ENCODE measurements at regions not wholly inside any gene's neighbourhood (a gene's known extent, or its start where the extent isn't known, plus 50 kb on each side); places are given as distances from the start of the nearest gene placed in this dataset.

DNA sequence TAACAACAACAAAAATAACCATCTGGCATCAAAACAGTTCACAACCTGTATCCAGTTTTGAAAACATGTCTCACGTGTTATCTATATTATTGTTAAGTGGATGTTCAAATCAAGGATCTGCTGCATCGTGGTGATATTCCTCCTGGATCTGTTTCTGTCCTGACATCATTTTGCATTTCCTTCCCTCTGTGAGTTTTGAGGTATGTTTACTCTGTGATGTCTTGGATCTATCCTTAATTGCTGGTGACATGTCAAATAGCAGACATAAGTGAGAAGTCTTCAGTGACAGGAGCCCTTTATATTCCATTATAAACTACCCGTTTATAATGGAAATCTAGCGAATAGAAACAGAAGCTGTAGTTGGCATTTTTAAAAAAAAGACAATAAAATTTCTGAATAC, 381.8 kb upstream of the NOX3 start:
- TF ChIP-seq, protein P1, sequence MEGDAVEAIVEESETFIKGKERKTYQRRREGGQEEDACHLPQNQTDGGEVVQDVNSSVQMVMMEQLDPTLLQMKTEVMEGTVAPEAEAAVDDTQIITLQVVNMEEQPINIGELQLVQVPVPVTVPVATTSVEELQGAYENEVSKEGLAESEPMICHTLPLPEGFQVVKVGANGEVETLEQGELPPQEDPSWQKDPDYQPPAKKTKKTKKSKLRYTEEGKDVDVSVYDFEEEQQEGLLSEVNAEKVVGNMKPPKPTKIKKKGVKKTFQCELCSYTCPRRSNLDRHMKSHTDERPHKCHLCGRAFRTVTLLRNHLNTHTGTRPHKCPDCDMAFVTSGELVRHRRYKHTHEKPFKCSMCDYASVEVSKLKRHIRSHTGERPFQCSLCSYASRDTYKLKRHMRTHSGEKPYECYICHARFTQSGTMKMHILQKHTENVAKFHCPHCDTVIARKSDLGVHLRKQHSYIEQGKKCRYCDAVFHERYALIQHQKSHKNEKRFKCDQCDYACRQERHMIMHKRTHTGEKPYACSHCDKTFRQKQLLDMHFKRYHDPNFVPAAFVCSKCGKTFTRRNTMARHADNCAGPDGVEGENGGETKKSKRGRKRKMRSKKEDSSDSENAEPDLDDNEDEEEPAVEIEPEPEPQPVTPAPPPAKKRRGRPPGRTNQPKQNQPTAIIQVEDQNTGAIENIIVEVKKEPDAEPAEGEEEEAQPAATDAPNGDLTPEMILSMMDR (IDR thresholded peaks at IDR 0.05): no peak
- no peak for TF ChIP-seq POLR2A (IDR thresholded peaks at IDR 0.05)
- TF ChIP-seq EP300 (IDR thresholded peaks at IDR 0.05): no peak
- H3K4me1 ChIP-seq (ENCODE audit: insufficient read depth): no peaks in the 10 kb centered on the region
- H3K36me3 ChIP-seq: no peaks in the 10 kb centered on the region
- 65 to 69% (median 65%) methylated on average over 4 of the region's 4 CpGs for WGBS, 3 donors
- H3K9me3 ChIP-seq: no peaks in the 10 kb centered on the region
- no peak overlapping the region for H3K4me3 ChIP-seq
- no peak overlapping the region for H3K27ac ChIP-seq
- no peaks in the 10 kb centered on the region for H3K27me3 ChIP-seq
- intact Hi-C loops (cut with DNase I): no loop called here
- no peak for DNase-seq

DNA sequence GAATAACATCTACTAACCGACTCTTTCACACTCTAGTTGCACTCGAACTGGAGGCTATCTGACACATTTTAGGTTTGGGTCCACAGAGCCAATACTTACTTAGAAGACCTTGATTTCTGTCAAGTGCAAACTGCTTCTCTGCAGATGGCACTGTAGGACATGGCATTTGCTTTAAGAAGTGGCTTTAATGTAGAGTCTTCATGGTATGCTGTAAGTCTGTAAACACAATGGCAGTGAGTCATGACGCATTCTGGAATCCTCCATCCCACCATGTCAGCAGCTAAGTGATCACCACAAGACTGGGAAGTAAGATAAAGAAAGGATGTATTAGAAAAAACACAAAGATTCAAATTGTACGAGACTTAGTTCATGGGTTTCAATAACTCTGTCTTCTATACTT, 377.0 kb upstream of the NOX3 start:
- DNase-seq: no peak
- H3K27me3 ChIP-seq: no peaks in the 10 kb centered on the region
- H3K27ac ChIP-seq: no peak overlapping the region
- intact Hi-C loops (cut with DNase I): no loop called here
- no peak for TF ChIP-seq POLR2A (IDR thresholded peaks at IDR 0.05)
- TF ChIP-seq, protein P1 (IDR thresholded peaks at IDR 0.05): no peak
- TF ChIP-seq EP300 (IDR thresholded peaks at IDR 0.05): no peak
- no peaks in the 10 kb centered on the region for H3K9me3 ChIP-seq
- 74 to 82% (median 77%) methylated on average over 4 of the region's 4 CpGs for WGBS, 3 donors
- H3K4me1 ChIP-seq (ENCODE audit: insufficient read depth): no peaks in the 10 kb centered on the region
- no peak overlapping the region for H3K4me3 ChIP-seq
- no peaks in the 10 kb centered on the region for H3K36me3 ChIP-seq

DNA sequence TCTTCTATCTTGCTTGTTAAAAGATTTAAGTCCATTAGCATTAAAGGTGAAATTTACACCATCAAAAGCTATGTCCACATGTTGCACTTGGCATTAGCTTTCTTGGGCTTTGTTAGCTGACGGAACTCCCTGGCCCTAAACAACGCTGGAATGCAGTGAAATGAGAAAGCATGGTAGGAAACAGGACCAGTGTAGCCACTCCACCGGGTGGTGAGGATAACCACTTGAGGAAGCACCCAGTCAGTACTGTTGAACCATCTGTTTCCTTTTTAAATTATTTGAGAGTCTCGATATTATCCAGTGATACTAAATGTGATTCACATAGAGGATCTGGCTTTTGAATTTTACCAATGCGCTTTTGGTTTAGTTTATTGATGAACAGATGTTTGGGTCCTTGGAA, 374.9 kb upstream of the NOX3 start:
- intact Hi-C loops (cut with DNase I): no loop called here
- Histone ChIP-seq H3K36me3 (no peaks in the 10 kb centered on the region), H3K9me3 (no peaks in the 10 kb centered on the region), H3K4me3 (no peak overlapping the region), H3K27me3 (no peaks in the 10 kb centered on the region), H3K4me1 (ENCODE audit: insufficient read depth) (no peaks in the 10 kb centered on the region), H3K27ac (no peak overlapping the region)
- DNase-seq: no peak
- WGBS, 3 donors: 91 to 94% (median 94%) methylated on average over 5 of the region's 5 CpGs
- TF ChIP-seq POLR2A (IDR thresholded peaks at IDR 0.05): no peak
- TF ChIP-seq, protein P1 (IDR thresholded peaks at IDR 0.05): no peak
- no peak for TF ChIP-seq EP300 (IDR thresholded peaks at IDR 0.05)

DNA sequence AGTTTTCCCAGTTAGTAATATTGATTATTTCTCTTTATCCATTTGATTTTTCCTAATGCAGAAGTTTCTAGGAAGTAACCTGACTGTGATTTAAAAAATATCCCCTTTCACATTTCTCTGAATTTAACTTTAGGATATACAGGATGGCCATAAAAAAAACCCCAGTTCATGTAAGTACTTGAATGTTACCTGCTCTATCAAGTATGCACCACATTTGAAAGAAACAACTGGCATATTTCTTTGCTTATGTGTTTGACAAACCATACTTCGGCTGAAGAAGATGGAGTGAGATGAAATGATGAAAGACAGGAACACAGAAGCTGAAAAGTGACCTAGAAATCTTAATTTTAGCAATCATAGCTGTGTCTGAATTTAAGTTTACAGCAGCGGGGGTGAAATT, 374.0 kb upstream of the NOX3 start:
- 88 to 94% (median 92%) methylated on average over 2 of the region's 2 CpGs for WGBS, 3 donors

More for the DNA sequence above, 374.0 kb upstream of the NOX3 start:
- Histone ChIP-seq H3K4me3 (no peak overlapping the region), H3K4me1 (ENCODE audit: insufficient read depth) (no peaks in the 10 kb centered on the region), H3K36me3 (no peaks in the 10 kb centered on the region), H3K27me3 (no peaks in the 10 kb centered on the region), H3K27ac (no peak overlapping the region), H3K9me3 (no peaks in the 10 kb centered on the region)
- no peak for DNase-seq
- TF ChIP-seq, protein P1 (IDR thresholded peaks at IDR 0.05): no peak
- TF ChIP-seq EP300 (IDR thresholded peaks at IDR 0.05) (no peak), POLR2A (IDR thresholded peaks at IDR 0.05) (no peak)
- intact Hi-C loops (cut with DNase I): no loop called here
